ENCODE measurements at regions not wholly inside any gene's neighbourhood (a gene's known extent, or its start where the extent isn't known, plus 50 kb on each side); places are given as distances from the start of the nearest gene placed in this dataset.
"Not testable (repeated sequence)": the region's sequence is repeated elsewhere in the genome, so short reads cannot be mapped to it uniquely, and the experiment has no call there.

DNA sequence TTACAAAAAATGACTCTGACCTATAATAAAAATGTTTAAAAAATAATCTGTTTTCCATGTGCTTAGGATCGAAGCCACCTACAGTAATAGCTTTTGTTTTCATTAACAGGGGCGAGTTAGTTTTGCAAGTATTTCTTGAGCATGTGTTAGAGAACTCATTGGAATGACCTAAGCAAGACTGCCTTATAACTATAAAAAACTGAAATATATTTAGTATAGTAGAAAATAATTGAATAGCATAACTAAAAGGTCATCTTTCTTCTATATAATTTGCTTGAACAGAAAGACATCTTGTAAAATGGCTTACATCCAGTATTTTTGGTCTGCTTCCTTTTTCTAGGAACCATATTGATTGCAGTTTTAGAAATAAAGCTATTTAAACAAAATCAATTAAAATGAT lies 241.5 kb upstream of the NRIP1 start:
- no peak overlapping the region for H3K27ac Mint-ChIP-seq
- no peaks in the 10 kb centered on the region for H3K4me1 Mint-ChIP-seq
- H3K36me3 Mint-ChIP-seq = peaks cover 2% of the 10 kb centered on the region
- H3K9me3 Mint-ChIP-seq = peaks cover 7% of the 10 kb centered on the region
- no peak overlapping the region for H3K4me3 Mint-ChIP-seq
- H3K27me3 Mint-ChIP-seq = no peaks in the 10 kb centered on the region
- no peak for DNase-seq

DNA sequence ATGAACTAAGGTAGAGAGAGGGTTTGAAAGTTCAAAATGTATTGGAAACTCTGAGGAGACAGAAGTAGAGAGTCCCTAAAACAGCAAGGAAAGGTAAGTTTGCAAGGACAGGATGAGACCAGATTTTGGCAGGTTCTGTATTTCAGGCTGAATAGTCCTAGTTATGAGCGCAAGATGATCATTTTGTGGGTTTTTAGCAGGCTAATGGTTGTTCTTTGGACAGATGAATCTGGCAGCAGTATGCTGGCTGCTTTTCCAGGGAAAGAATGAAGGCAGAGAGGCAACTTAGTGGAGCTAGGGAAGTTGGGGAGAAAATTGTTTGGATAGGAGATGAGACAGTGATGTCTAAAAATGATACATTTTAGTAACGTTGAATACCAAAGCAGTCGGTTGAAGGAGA lies 243.5 kb upstream of the NRIP1 start:
- Mint-ChIP-seq H3K27me3 (no peaks in the 10 kb centered on the region), H3K36me3 (no peaks in the 10 kb centered on the region), H3K4me3 (no peak overlapping the region), H3K27ac (no peak overlapping the region), H3K4me1 (no peaks in the 10 kb centered on the region), H3K9me3 (no peaks in the 10 kb centered on the region)
- DNase-seq = no peak

DNA sequence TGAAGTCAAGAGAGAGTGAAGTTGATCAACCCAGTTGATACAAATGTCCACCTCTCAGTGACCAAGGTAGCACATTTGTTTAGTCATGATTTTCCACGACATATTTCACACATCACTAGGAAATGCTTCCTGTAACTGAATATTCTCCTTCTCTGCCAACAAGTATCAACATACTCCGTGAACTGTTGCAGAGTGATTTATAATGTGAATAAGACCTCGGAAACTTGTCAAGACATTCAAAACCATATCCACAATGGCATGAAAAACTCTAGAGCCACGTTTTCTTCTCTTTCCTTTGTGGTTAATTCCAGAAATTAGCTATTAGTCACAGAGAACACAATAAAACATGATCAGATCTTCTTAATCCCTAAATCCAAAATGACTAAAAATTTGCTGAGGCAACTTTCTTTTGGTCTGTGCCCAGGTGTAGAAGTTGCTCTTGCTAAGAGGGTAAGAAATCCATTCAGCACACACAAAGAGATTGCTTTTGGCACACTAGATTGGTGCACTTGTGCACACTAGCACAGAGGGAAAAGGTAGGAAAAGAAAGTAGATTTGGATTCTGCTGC lies 244.3 kb upstream of the NRIP1 start:
- H3K36me3 Mint-ChIP-seq = no peaks in the 10 kb centered on the region

DNA sequence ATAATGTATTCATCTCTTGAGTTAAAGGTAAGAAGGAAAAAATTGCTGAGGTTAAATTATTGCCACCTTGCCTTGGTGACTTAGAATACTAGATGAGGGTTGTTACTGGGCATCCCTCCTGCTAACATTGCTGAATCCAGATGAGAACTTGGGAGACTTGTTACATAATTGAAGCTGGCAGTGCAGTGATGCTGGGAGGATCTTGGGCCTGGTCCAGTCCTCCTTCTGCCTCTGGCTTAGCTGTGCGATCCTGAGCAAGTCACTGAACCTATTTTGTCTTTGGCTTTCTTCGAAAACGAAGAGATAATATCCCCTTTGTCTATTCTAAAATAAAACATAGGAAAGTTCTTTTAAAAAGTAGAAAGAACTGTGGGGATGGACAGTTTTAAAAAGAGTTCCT lies 244.9 kb upstream of the NRIP1 start:
- Mint-ChIP-seq H3K36me3 (no peaks in the 10 kb centered on the region), H3K27me3 (no peaks in the 10 kb centered on the region), H3K4me3 (no peak overlapping the region), H3K27ac (no peak overlapping the region), H3K4me1 (no peaks in the 10 kb centered on the region), H3K9me3 (no peaks in the 10 kb centered on the region)
- DNase-seq = no peak

More for the DNA sequence above, 244.3 kb upstream of the NRIP1 start:
- no peak for DNase-seq
- Mint-ChIP-seq H3K27ac (no peak overlapping the region), H3K9me3 (no peaks in the 10 kb centered on the region), H3K27me3 (no peaks in the 10 kb centered on the region), H3K4me3 (no peak overlapping the region), H3K4me1 (no peaks in the 10 kb centered on the region)

DNA sequence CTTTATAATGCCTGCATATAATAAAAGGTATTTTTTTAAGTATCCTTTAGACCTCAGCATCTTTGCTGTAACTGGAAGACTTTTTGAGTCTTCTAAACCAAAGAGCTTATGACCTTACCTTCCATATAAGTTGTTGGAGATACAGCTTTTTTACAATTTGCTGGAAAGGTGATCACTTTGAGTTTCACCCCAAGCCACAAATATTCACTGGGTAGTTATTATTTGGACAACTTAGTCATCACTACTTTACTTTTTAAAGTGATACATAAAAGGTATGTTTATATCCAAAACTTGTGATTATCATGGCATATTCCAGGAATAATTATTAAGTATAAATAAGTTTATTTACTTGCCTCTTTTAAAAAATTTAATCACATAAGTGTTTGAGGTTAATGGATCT lies 246.7 kb upstream of the NRIP1 start:
- Mint-ChIP-seq H3K36me3 (no peaks in the 10 kb centered on the region), H3K4me3 (no peak overlapping the region), H3K9me3 (no peaks in the 10 kb centered on the region), H3K27me3 (no peaks in the 10 kb centered on the region), H3K27ac (no peak overlapping the region), H3K4me1 (no peaks in the 10 kb centered on the region)
- DNase-seq = no peak

DNA sequence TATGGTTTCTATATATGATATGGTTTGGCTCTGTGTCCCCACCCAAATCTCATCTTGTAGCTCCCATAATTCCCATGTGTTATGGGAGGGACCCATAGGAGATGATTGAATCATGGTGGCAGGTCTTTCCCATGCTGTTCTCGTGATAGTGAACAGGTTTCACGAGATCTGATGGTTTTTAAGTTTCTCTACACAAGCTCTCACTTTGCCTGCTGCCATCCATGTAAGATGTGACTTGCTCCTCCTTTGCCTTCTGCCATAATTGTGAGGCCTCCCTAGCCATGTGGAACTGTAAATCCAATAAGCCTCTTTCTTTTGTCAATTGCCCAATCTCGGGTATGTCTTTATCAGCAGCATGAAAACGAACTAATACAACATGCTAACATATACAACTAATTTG lies 252.2 kb upstream of the NRIP1 start:
- H3K27ac Mint-ChIP-seq, H3K27me3 Mint-ChIP-seq, H3K9me3 Mint-ChIP-seq, H3K36me3 Mint-ChIP-seq, H3K4me1 Mint-ChIP-seq, H3K4me3 Mint-ChIP-seq, DNase-seq: not testable (repeated sequence)

DNA sequence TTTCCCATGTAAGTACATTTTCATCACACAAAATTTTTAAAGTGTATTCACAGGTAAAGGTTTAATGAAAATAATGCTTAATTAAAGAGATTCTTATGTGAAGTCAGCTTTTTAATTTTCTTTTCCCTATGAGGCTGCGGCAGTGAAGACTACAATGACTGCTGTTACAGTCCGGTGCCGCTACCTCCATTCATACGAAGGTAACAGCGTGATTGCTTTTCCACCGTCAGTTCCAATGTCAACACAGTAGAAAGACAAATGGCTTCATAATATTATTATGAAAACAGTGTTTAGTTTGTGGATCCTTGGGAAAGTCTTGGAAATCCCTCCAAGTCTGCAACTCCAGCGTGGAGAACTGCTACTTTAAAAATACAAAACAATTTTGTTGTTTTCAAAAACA lies 254.9 kb upstream of the NRIP1 start:
- H3K36me3 Mint-ChIP-seq = no peaks in the 10 kb centered on the region
- peaks cover 5% of the 10 kb centered on the region for H3K4me1 Mint-ChIP-seq
- no peak for DNase-seq
- peaks cover 1% of the 10 kb centered on the region for H3K9me3 Mint-ChIP-seq
- peaks cover 4% of the 10 kb centered on the region for H3K27me3 Mint-ChIP-seq
- no peak overlapping the region for H3K4me3 Mint-ChIP-seq
- no peak overlapping the region for H3K27ac Mint-ChIP-seq

DNA sequence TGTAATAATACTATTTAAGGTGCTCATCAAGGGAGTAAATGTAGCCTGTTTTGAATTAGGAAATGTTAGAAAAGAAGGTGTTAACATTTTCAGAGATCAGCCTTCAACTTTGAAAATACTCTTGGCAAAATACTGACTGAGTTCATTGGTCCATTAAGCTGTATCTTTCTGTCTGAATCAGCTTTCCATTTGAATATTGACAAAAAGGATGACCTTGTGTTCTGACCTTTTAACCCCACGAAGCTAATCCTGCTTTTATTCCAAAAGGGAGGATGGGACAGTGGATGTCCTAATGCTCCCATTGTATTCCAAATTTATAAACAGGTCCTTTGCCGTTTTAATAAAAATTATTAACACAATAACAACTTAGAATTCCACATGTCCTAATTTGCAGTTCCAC lies 259.7 kb upstream of the NRIP1 start:
- Mint-ChIP-seq H3K27ac (no peak overlapping the region), H3K27me3 (peaks cover 4% of the 10 kb centered on the region), H3K4me3 (no peak overlapping the region), H3K9me3 (peaks cover 2% of the 10 kb centered on the region), H3K4me1 (peaks cover 5% of the 10 kb centered on the region), H3K36me3 (no peaks in the 10 kb centered on the region)
- DNase-seq = no peak

DNA sequence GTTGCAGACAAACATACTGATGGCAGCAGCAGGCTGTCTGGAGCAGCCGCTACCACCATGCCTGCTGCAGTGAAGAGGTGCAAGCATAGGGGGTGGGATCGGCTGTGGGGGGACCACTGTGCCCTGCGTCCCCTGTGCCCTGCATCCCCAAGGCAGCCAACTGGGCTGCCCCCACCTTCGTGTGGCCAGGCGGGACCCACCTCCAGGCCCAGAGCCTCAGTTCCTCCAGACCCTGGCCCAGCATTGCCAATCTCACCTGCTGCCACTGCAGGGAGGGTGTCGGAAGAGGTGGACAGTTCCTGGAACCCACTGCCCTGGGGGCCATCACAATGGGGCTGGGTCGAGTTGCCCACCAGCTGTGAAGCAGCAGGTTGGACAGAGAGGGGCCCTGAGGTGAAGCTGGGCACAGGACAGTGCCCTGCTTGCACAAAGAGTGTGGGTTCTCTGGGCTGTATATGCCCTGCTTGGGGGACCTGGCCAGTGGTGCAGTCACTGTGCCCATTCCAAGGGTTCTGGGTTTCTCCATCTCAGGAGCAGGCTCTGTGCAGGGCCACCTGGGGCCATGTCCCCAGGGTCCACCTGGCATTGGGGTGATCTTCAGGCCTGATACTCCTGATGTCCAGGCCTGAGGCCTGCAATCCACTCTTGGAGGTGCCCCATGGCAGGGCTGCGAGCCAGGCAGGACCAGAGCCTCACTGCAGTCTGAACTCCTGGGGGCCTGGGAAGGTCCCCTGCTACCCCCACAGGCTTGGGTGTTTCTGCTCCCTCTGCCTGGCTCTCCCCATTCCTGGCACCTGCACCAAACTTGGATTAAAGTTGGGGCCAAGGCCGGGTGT lies 261.4 kb upstream of the NRIP1 start:
- Mint-ChIP-seq H3K36me3 (no peaks in the 10 kb centered on the region), H3K9me3 (peaks cover 2% of the 10 kb centered on the region), H3K4me3 (no peak overlapping the region), H3K27me3 (peaks cover 4% of the 10 kb centered on the region), H3K27ac (no peak overlapping the region), H3K4me1 (peaks cover 5% of the 10 kb centered on the region)
- DNase-seq = no peak

DNA sequence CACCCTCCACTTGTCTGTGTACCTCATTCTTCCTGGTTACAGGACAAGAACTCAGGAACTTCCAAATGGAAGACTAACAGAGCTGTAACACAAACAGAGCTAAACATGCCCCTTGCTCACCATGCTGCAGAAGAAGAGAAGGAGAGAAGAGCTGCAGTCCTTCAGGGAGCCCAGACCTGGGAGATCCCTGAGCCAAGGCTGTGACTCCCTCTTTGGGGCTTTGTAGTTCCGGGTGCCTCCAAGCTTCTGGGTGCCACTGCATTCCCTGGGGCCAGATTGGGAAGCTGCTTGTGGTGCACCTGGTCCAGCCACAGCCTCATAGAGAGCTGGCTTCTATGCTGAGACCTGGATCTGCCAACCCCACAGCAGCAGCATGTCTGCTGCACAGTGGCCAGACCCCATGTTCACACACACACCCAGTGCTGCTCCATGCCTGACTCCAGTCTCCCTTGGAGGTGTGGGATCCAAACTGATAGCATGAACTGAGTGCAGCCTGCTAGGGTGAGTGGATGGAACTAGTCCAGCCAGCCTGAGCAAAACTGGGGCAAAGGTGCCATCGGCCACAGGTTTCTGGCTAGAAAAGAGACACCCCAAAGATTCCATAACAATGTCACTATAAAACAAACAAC lies 263.0 kb upstream of the NRIP1 start:
- Mint-ChIP-seq H3K9me3 (peaks cover 2% of the 10 kb centered on the region), H3K4me1 (peaks cover 5% of the 10 kb centered on the region), H3K36me3 (no peaks in the 10 kb centered on the region), H3K27me3 (peaks cover 4% of the 10 kb centered on the region), H3K4me3 (no peak overlapping the region), H3K27ac (no peak overlapping the region)
- no peak for DNase-seq

DNA sequence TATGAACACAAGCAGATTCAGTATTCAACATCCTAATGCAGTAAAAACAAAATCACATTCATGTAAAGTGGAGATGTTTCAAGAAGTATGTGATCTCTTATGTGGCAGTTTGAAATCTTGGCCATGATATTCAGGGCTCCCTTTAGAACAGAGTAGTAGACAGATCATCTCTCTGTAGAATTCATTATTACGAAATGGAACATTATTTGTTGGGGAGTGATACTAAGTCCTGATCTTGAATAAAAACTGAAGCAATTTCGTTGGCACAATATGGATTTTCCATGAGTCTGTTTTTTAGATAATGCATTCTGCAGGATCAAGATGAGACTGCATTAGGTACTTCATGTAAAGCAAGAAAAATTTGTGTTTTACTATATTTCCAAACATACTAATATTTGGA lies 264.4 kb upstream of the NRIP1 start:
- no peak overlapping the region for H3K4me3 Mint-ChIP-seq
- H3K36me3 Mint-ChIP-seq = no peaks in the 10 kb centered on the region
- no peaks in the 10 kb centered on the region for H3K27me3 Mint-ChIP-seq

DNA sequence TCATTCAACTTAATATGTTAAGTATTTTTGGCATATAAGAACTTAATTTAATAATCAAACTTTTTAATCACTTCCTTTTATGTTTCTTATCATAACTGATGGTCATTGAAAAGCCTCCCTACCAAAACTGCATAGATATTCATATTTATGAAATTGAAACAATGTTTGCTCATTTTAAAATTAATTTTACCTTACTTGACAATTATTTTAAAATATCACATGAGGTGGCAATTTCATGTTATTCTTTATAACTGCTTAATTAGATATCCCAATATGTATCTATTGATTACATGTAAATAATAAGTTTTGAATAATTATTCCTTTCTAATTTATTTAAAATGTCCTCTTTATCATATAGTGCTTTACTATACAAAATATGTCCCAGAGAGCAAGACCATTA lies 266.1 kb upstream of the NRIP1 start:
- Mint-ChIP-seq H3K36me3 (no peaks in the 10 kb centered on the region), H3K4me1 (peaks cover 2% of the 10 kb centered on the region), H3K9me3 (peaks cover 2% of the 10 kb centered on the region), H3K27me3 (no peaks in the 10 kb centered on the region), H3K4me3 (no peak overlapping the region), H3K27ac (no peak overlapping the region)
- no peak for DNase-seq

More for the DNA sequence above, 264.4 kb upstream of the NRIP1 start:
- H3K27ac Mint-ChIP-seq = no peak overlapping the region
- peaks cover 4% of the 10 kb centered on the region for H3K4me1 Mint-ChIP-seq
- no peak for DNase-seq
- H3K9me3 Mint-ChIP-seq = peaks cover 2% of the 10 kb centered on the region

DNA sequence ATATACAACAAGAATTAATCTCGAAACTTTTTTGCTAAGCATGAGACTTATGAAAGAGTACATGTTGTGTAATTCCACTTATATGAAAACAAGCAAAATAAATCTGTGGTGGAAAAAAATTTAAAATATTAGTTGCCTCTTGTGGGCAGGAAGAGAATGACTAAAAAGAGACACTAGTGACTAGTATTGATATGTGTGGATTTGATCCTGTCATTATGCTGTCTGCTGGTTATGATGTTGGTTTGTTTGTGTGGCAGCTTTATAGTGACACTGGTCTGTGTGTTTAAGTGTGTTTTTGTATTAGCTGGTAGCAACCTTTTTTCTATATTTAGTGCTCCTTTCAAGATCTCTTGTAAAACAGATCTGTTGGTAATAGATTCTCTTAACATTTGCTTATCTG lies 267.8 kb upstream of the NRIP1 start:
- Mint-ChIP-seq H3K4me3 (no peak overlapping the region), H3K27ac (no peak overlapping the region), H3K9me3 (no peaks in the 10 kb centered on the region), H3K36me3 (no peaks in the 10 kb centered on the region), H3K27me3 (peaks cover 3% of the 10 kb centered on the region), H3K4me1 (peaks cover 2% of the 10 kb centered on the region)
- no peak for DNase-seq

DNA sequence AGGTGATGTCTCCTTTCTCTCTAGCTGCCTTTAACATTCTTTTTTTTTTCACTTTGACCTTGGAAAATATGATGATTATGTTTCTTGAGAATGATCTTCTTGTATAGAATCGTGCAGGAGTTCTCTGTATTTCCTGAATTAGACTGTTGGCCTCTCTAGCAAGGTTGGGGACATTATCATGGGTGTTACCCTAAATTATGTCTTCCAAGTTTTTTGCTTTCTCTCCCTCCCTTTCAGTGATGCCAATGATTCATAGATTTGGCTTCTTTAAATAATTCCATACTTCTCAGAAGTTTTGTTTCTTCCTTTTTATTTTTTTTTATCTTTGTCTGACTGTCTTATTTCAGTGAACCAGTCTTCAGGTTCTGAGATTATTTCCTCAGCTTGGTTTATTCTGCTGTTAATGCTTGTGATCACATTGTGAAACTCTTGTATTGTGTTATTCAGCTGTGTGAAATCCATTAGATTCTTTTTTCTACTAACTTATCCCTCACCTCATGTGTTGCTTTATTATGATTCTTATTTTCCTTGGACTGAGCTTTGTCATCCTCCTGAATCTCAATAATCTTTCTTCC lies 268.4 kb upstream of the NRIP1 start:
- Mint-ChIP-seq H3K27me3 (peaks cover 3% of the 10 kb centered on the region), H3K4me1 (peaks cover 2% of the 10 kb centered on the region), H3K36me3 (no peaks in the 10 kb centered on the region), H3K4me3 (no peak overlapping the region), H3K27ac (no peak overlapping the region), H3K9me3 (no peaks in the 10 kb centered on the region)
- no peak for DNase-seq

DNA sequence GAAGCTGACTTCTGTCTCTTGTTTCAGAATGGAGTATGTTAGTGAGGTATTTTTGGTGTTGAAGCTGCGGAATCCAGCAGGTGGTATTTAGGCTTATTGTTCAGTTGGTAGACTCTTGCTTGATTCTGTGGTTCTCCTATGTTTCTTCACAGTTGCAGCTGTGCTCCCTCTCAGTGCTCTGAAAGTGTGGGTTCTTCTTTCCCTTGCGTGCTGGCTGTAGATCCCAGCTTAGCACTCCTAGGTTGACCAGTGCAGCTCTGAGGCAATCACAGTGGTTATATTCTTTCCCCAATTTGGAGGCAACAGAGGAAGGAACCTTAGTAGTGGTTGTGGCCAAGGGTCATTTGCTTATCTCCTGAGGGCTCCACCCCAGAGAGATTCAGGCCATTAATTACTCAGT lies 269.2 kb upstream of the NRIP1 start:
- H3K9me3 Mint-ChIP-seq = no peaks in the 10 kb centered on the region
- peaks cover 2% of the 10 kb centered on the region for H3K4me1 Mint-ChIP-seq
- H3K27me3 Mint-ChIP-seq = peaks cover 3% of the 10 kb centered on the region
- DNase-seq = no peak
- H3K4me3 Mint-ChIP-seq = no peak overlapping the region
- H3K36me3 Mint-ChIP-seq = no peaks in the 10 kb centered on the region
- no peak overlapping the region for H3K27ac Mint-ChIP-seq
